ENCODE measurements at regions not wholly inside any gene's neighbourhood (a gene's known extent, or its start where the extent isn't known, plus 50 kb on each side); places are given as distances from the start of the nearest gene placed in this dataset.
"Not testable (repeated sequence)": the region's sequence is repeated elsewhere in the genome, so short reads cannot be mapped to it uniquely, and the experiment has no call there.

GRCh38 chr6:88417361-88417760, 251.2 kb upstream of the CNR1 start:
- H2AFZ ChIP-seq (ENCODE audit: low read length); CTCF ChIA-PET (ENCODE audit: low intra/inter-chr PET ratio, low total read pairs); H3K9ac ChIP-seq (ENCODE audit: insufficient read depth, low read depth, low read length): not testable (repeated sequence)

DNA sequence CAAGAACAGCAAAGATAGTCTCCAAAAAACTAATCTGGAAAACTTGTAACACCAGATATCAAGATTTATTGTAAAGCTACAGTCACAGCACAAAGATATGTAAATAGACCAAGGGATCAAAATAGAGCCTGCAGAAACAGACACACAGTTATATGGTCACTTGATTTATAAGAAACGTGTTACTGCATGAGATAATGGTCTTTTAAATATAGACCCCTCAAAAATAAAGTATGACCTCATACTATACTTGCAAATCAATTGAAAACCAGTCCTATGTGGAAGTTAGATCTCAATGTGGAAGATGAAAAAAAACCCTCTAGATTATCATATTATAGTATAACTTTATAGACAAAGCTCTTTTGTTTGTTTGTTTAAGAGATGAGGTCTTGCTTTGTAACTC, 247.3 kb upstream of the CNR1 start:
- Histone ChIP-seq H3K4me1 (ENCODE audit: insufficient read depth, low read length) (no peaks in the 10 kb centered on the region), H3K9ac (ENCODE audit: insufficient read depth, low read depth, low read length) (no peak overlapping the region), H3K4me3 (replicated peaks in 1 of 3; ENCODE audit: insufficient read depth in 1 of 3, low read depth in 2 of 3, low read length in 3 of 3) (no peak overlapping the region), H4K20me1 (ENCODE audit: insufficient read depth, low read length) (no peaks in the 10 kb centered on the region), H3K9me3 (ENCODE audit: low read length) (no peaks in the 10 kb centered on the region), H3K36me3 (replicated peaks in 1 of 2; ENCODE audit: control insufficient read depth in 1 of 2, insufficient read depth in 2 of 2, low read length in 2 of 2) (no peaks in the 10 kb centered on the region), H3K4me2 (ENCODE audit: low read depth, low read length) (no peak overlapping the region), H3K27ac (ENCODE audit: extremely low read length, insufficient read depth, low read length) (no peak overlapping the region), H2AFZ (ENCODE audit: low read length) (no peak overlapping the region), H3K27me3 (ENCODE audit: control insufficient read depth in 1 of 2, insufficient read depth in 2 of 2, low read length in 2 of 2) (no peaks in the 10 kb centered on the region), H3K79me2 (ENCODE audit: insufficient read depth, low read length) (no peaks in the 10 kb centered on the region)
- CTCF ChIA-PET (ENCODE audit: low intra/inter-chr PET ratio, low total read pairs): no interaction called here
- FAIRE-seq (no peak), ATAC-seq (no peak), DNase-seq (ENCODE audit: low spot score) (no peak)
- BruUV-seq (replicated peaks): no TSS peak
- intact Hi-C loops (cut with micrococcal nuclease; ENCODE audit: unreplicated experiment): no loop called here
- TF ChIP-seq ZNF451 (CRISPR knock-in tag; IDR thresholded peaks at IDR 0.05): no peak
- TF ChIP-seq ATF7 (IDR thresholded peaks at IDR 0.05): peak; percentile 75
- no peak for TF ChIP-seq ATF7 (CRISPR knock-in tag; IDR thresholded peaks at IDR 0.05)
- TF ChIP-seq ZNF674 (CRISPR knock-in tag; IDR thresholded peaks at IDR 0.05; ENCODE audit: low read depth): no peak
- TF ChIP-seq SNRNP70 (IDR thresholded peaks at IDR 0.05; ENCODE audit: low read depth, low read length): no peak
- 0% methylated on average over 1 of the region's 1 CpG for WGBS (ENCODE audit: low lambda C conversion rate)
- POLR2A ChIA-PET: no interaction called here
- in situ Hi-C loops (cut with HindIII; ENCODE audit: extremely low pct_ligation_motif_present, low pct_unique_long_range_greater_than_20kb): no loop called here

More at GRCh38 chr6:88417361-88417760, 251.2 kb upstream of the CNR1 start:
- FAIRE-seq; H3K36me3 ChIP-seq (replicated peaks in 1 of 2; ENCODE audit: control insufficient read depth in 1 of 2, insufficient read depth in 2 of 2, low read length in 2 of 2); H3K27me3 ChIP-seq (ENCODE audit: control insufficient read depth in 1 of 2, insufficient read depth in 2 of 2, low read length in 2 of 2); H3K79me2 ChIP-seq (ENCODE audit: insufficient read depth, low read length); intact Hi-C loops (cut with micrococcal nuclease; ENCODE audit: unreplicated experiment); H3K4me2 ChIP-seq (ENCODE audit: low read depth, low read length); H4K20me1 ChIP-seq (ENCODE audit: insufficient read depth, low read length); H3K27ac ChIP-seq (ENCODE audit: extremely low read length, insufficient read depth, low read length); H3K4me3 ChIP-seq (replicated peaks in 1 of 3; ENCODE audit: insufficient read depth in 1 of 3, low read depth in 2 of 3, low read length in 3 of 3); DNase-seq (ENCODE audit: low spot score); BruUV-seq (replicated peaks); H3K4me1 ChIP-seq (ENCODE audit: insufficient read depth, low read length); in situ Hi-C loops (cut with HindIII; ENCODE audit: extremely low pct_ligation_motif_present, low pct_unique_long_range_greater_than_20kb); ATAC-seq; POLR2A ChIA-PET; H3K9me3 ChIP-seq (ENCODE audit: low read length): not testable (repeated sequence)
- 21% methylated on average over 5 of the region's 5 CpGs for WGBS (ENCODE audit: low lambda C conversion rate)

GRCh38 chr6:88408355-88408754, 242.2 kb upstream of the CNR1 start:
- intact Hi-C loops (cut with micrococcal nuclease; ENCODE audit: unreplicated experiment); H3K9me3 ChIP-seq (ENCODE audit: low read length); FAIRE-seq; H3K4me3 ChIP-seq (replicated peaks in 1 of 3; ENCODE audit: insufficient read depth in 1 of 3, low read depth in 2 of 3, low read length in 3 of 3); POLR2A ChIA-PET; H3K9ac ChIP-seq (ENCODE audit: insufficient read depth, low read depth, low read length); H3K27me3 ChIP-seq (ENCODE audit: control insufficient read depth in 1 of 2, insufficient read depth in 2 of 2, low read length in 2 of 2); H3K79me2 ChIP-seq (ENCODE audit: insufficient read depth, low read length); H3K4me2 ChIP-seq (ENCODE audit: low read depth, low read length); ATAC-seq; in situ Hi-C loops (cut with HindIII; ENCODE audit: extremely low pct_ligation_motif_present, low pct_unique_long_range_greater_than_20kb); BruUV-seq (replicated peaks); H3K36me3 ChIP-seq (replicated peaks in 1 of 2; ENCODE audit: control insufficient read depth in 1 of 2, insufficient read depth in 2 of 2, low read length in 2 of 2); H2AFZ ChIP-seq (ENCODE audit: low read length); H3K4me1 ChIP-seq (ENCODE audit: insufficient read depth, low read length); H3K27ac ChIP-seq (ENCODE audit: extremely low read length, insufficient read depth, low read length); CTCF ChIA-PET (ENCODE audit: low intra/inter-chr PET ratio, low total read pairs); DNase-seq (ENCODE audit: low spot score); H4K20me1 ChIP-seq (ENCODE audit: insufficient read depth, low read length): not testable (repeated sequence)
- 29% methylated on average over 3 of the region's 4 CpGs for WGBS (ENCODE audit: low lambda C conversion rate)

DNA sequence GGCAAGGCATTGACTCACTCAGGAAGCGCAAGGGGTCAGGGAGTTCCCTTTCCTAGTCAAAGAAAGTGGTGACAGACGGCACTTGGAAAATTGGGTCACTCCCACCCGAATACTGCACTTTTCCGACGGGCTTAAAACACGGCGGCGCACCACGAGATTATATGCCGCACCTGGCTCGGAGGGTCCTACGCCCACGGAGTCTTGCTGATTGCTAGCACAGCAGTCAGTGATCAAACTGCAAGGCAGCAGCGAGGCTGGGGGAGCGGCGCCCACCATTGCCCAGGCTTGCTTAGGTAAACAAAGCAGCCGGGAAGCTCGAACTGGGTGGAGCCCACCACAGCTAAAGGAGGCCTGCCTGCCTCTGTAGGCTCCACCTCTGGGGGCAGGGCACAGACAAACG, 240.5 kb upstream of the CNR1 start:
- H3K4me2 ChIP-seq (ENCODE audit: low read depth, low read length); ATAC-seq; H3K79me2 ChIP-seq (ENCODE audit: insufficient read depth, low read length); H3K27ac ChIP-seq (ENCODE audit: extremely low read length, insufficient read depth, low read length); POLR2A ChIA-PET; H3K9me3 ChIP-seq (ENCODE audit: low read length); FAIRE-seq; H3K36me3 ChIP-seq (replicated peaks in 1 of 2; ENCODE audit: control insufficient read depth in 1 of 2, insufficient read depth in 2 of 2, low read length in 2 of 2); H2AFZ ChIP-seq (ENCODE audit: low read length); in situ Hi-C loops (cut with HindIII; ENCODE audit: extremely low pct_ligation_motif_present, low pct_unique_long_range_greater_than_20kb); intact Hi-C loops (cut with micrococcal nuclease; ENCODE audit: unreplicated experiment); H3K4me1 ChIP-seq (ENCODE audit: insufficient read depth, low read length); H3K9ac ChIP-seq (ENCODE audit: insufficient read depth, low read depth, low read length); H3K27me3 ChIP-seq (ENCODE audit: control insufficient read depth in 1 of 2, insufficient read depth in 2 of 2, low read length in 2 of 2); H4K20me1 ChIP-seq (ENCODE audit: insufficient read depth, low read length); H3K4me3 ChIP-seq (replicated peaks in 1 of 3; ENCODE audit: insufficient read depth in 1 of 3, low read depth in 2 of 3, low read length in 3 of 3); CTCF ChIA-PET (ENCODE audit: low intra/inter-chr PET ratio, low total read pairs); BruUV-seq (replicated peaks); DNase-seq (ENCODE audit: low spot score): not testable (repeated sequence)
- WGBS (ENCODE audit: low lambda C conversion rate): 36% methylated on average over 9 of the region's 19 CpGs
